ENCODE measurements at regions not wholly inside any gene's neighbourhood (a gene's known extent, or its start where the extent isn't known, plus 50 kb on each side); places are given as distances from the start of the nearest gene placed in this dataset.

GRCh38 chr4:18214411-18215055 lies 193.0 kb upstream of the LCORL start:
- intact Hi-C loops (cut with micrococcal nuclease): no loop called here
- no peak overlapping the region for H3K4me3 ChIP-seq (replicated peaks in 1 of 3; ENCODE audit: insufficient read depth in 1 of 3, low read depth in 1 of 3, low read length in 3 of 3)
- DNase-seq (ENCODE audit: low read depth, low spot score) (no peak), FAIRE-seq (no peak)
- no peak overlapping the region for H3K9ac ChIP-seq (replicated peaks; ENCODE audit: extremely low read depth, insufficient read depth, low read length)
- no peaks in the 10 kb centered on the region for H4K20me1 ChIP-seq (replicated peaks; ENCODE audit: control insufficient read depth, extremely low read depth, insufficient read depth, low read length)
- H3K9me1 ChIP-seq (replicated peaks; ENCODE audit: control insufficient read depth, extremely low read depth, insufficient read depth, low read length): no peaks in the 10 kb centered on the region
- H3K9me3 ChIP-seq (replicated peaks; ENCODE audit: control insufficient read depth, insufficient read depth, low read length): no peaks in the 10 kb centered on the region
- no peaks in the 10 kb centered on the region for H3K36me3 ChIP-seq (ENCODE audit: control insufficient read depth in 2 of 2, extremely low read depth in 1 of 2, insufficient read depth in 2 of 2, low read length in 2 of 2)
- no peak overlapping the region for H2AFZ ChIP-seq (ENCODE audit: low read depth, low read length)
- no peak overlapping the region for H3K4me2 ChIP-seq (ENCODE audit: insufficient read depth, low read length)
- POLR2A ChIA-PET: no interaction called here
- no peaks in the 10 kb centered on the region for H3K27me3 ChIP-seq (ENCODE audit: control insufficient read depth in 2 of 2, insufficient read depth in 2 of 2, low read length in 2 of 2)
- BruUV-seq (replicated peaks): no TSS peak
- CTCF ChIA-PET: no interaction called here
- dilution Hi-C loops (cut with MboI; ENCODE audit: extremely low pct_ligation_motif_present, low sequenced_read_pairs): no loop called here
- H3K27ac ChIP-seq (ENCODE audit: insufficient read depth, low read depth, low read length): no peak overlapping the region
- no peaks in the 10 kb centered on the region for H3K4me1 ChIP-seq (ENCODE audit: control insufficient read depth, extremely low read depth, insufficient read depth, low read length)
- no peak for TF ChIP-seq JUN (IDR thresholded peaks at IDR 0.05; ENCODE audit: borderline replicate concordance, insufficient read depth, insufficient read length, low read depth)
- TF ChIP-seq MYC (IDR thresholded peaks at IDR 0.05; ENCODE audit: low read depth, low read length): no peak
- no peak for TF ChIP-seq POLR2AphosphoS5 (IDR thresholded peaks at IDR 0.05; ENCODE audit: insufficient read depth, low read depth, low read length)
- no peak for TF ChIP-seq EZH2 (IDR thresholded peaks at IDR 0.05; ENCODE audit: borderline replicate concordance, low read depth, low read length, severe bottlenecking)
- no peak for TF ChIP-seq POLR2A (IDR thresholded peaks at IDR 0.05; ENCODE audit: low read depth, low read length)
- no peaks in the 10 kb centered on the region for H3K79me2 ChIP-seq (ENCODE audit: control insufficient read depth, insufficient read depth, low read length)

GRCh38 chr4:18213576-18214198 lies 192.1 kb upstream of the LCORL start:
- Histone ChIP-seq H3K4me2 (ENCODE audit: insufficient read depth, low read length) (no peak overlapping the region), H3K27me3 (ENCODE audit: control insufficient read depth in 2 of 2, insufficient read depth in 2 of 2, low read length in 2 of 2) (no peaks in the 10 kb centered on the region), H3K4me3 (replicated peaks in 1 of 3; ENCODE audit: insufficient read depth in 1 of 3, low read depth in 1 of 3, low read length in 3 of 3) (no peak overlapping the region), H3K4me1 (ENCODE audit: control insufficient read depth, extremely low read depth, insufficient read depth, low read length) (no peaks in the 10 kb centered on the region), H3K9me3 (replicated peaks; ENCODE audit: control insufficient read depth, insufficient read depth, low read length) (no peaks in the 10 kb centered on the region), H3K9ac (replicated peaks; ENCODE audit: extremely low read depth, insufficient read depth, low read length) (no peak overlapping the region), H3K36me3 (ENCODE audit: control insufficient read depth in 2 of 2, extremely low read depth in 1 of 2, insufficient read depth in 2 of 2, low read length in 2 of 2) (no peaks in the 10 kb centered on the region), H3K27ac (ENCODE audit: insufficient read depth, low read depth, low read length) (no peak overlapping the region), H2AFZ (ENCODE audit: low read depth, low read length) (no peak overlapping the region), H4K20me1 (replicated peaks; ENCODE audit: control insufficient read depth, extremely low read depth, insufficient read depth, low read length) (no peaks in the 10 kb centered on the region), H3K9me1 (replicated peaks; ENCODE audit: control insufficient read depth, extremely low read depth, insufficient read depth, low read length) (no peaks in the 10 kb centered on the region), H3K79me2 (ENCODE audit: control insufficient read depth, insufficient read depth, low read length) (no peaks in the 10 kb centered on the region)
- no peak for FAIRE-seq
- TF ChIP-seq POLR2A (IDR thresholded peaks at IDR 0.05; ENCODE audit: low read depth, low read length): no peak
- TF ChIP-seq JUN (IDR thresholded peaks at IDR 0.05; ENCODE audit: borderline replicate concordance, insufficient read depth, insufficient read length, low read depth): no peak
- TF ChIP-seq CTCF (IDR thresholded peaks at IDR 0.05; ENCODE audit: extremely low read depth in 1 of 2, insufficient read depth in 1 of 2, low read depth in 1 of 2, low read length in 2 of 2): no peak
- TF ChIP-seq GATA2 (IDR thresholded peaks at IDR 0.05; ENCODE audit: insufficient read depth, insufficient read length, low read depth, low read length): no peak
- TF ChIP-seq EZH2 (IDR thresholded peaks at IDR 0.05; ENCODE audit: borderline replicate concordance, low read depth, low read length, severe bottlenecking): no peak
- no peak for TF ChIP-seq FOS (IDR thresholded peaks at IDR 0.05; ENCODE audit: borderline replicate concordance, insufficient read depth, low read length)
- ChIA-PET POLR2A (no interaction called here), CTCF (no interaction called here)
- no peak for DNase-seq (ENCODE audit: low read depth, low spot score)
- intact Hi-C loops (cut with micrococcal nuclease): no loop called here
- dilution Hi-C loops (cut with MboI; ENCODE audit: extremely low pct_ligation_motif_present, low sequenced_read_pairs): no loop called here
- no TSS peak for BruUV-seq (replicated peaks)

Measured in endothelial cell of umbilical vein (primary cell).